ENCODE measurements at regions not wholly inside any gene's neighbourhood (a gene's known extent, or its start where the extent isn't known, plus 50 kb on each side); places are given as distances from the start of the nearest gene placed in this dataset.

- TF ChIP-seq, protein P1, sequence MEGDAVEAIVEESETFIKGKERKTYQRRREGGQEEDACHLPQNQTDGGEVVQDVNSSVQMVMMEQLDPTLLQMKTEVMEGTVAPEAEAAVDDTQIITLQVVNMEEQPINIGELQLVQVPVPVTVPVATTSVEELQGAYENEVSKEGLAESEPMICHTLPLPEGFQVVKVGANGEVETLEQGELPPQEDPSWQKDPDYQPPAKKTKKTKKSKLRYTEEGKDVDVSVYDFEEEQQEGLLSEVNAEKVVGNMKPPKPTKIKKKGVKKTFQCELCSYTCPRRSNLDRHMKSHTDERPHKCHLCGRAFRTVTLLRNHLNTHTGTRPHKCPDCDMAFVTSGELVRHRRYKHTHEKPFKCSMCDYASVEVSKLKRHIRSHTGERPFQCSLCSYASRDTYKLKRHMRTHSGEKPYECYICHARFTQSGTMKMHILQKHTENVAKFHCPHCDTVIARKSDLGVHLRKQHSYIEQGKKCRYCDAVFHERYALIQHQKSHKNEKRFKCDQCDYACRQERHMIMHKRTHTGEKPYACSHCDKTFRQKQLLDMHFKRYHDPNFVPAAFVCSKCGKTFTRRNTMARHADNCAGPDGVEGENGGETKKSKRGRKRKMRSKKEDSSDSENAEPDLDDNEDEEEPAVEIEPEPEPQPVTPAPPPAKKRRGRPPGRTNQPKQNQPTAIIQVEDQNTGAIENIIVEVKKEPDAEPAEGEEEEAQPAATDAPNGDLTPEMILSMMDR (IDR thresholded peaks at IDR 0.05; ENCODE audit: unreplicated experiment) = no peak
- H3K27me3 Mint-ChIP-seq (ENCODE audit: insufficient read depth, unreplicated experiment) = no peaks in the 10 kb centered on the region
- H3K36me3 Mint-ChIP-seq (ENCODE audit: insufficient read depth, unreplicated experiment) = no peaks in the 10 kb centered on the region
- no peak overlapping the region for H3K4me3 Mint-ChIP-seq (ENCODE audit: unreplicated experiment)
- H3K9me3 Mint-ChIP-seq (ENCODE audit: unreplicated experiment) = no peaks in the 10 kb centered on the region
- peaks cover 6% of the 10 kb centered on the region for H3K4me1 Mint-ChIP-seq (ENCODE audit: insufficient read depth, unreplicated experiment)
- ChIA-PET POLR2A (interaction anchor here (0.9 to 1.5 kb wide), 3 partner anchors 8 to 109 kb away, joined by 3 read pairs; no protein-coding TSS in a partner anchor), CTCF (interaction anchor here (0.6 kb wide), 1 partner anchor 120 kb away, joined by 3 read pairs; no protein-coding TSS in a partner anchor)
- no peak for DNase-seq (ENCODE audit: unreplicated experiment)
- BruUV-seq (replicated peaks) = no TSS peak
- no peak overlapping the region for H3K27ac Mint-ChIP-seq (ENCODE audit: low read depth, unreplicated experiment)
- intact Hi-C loops (cut with micrococcal nuclease) = no loop called here
Observed at GRCh38 chr3:107978131-107979055, 112.4 kb downstream of the CD47 start.

DNA sequence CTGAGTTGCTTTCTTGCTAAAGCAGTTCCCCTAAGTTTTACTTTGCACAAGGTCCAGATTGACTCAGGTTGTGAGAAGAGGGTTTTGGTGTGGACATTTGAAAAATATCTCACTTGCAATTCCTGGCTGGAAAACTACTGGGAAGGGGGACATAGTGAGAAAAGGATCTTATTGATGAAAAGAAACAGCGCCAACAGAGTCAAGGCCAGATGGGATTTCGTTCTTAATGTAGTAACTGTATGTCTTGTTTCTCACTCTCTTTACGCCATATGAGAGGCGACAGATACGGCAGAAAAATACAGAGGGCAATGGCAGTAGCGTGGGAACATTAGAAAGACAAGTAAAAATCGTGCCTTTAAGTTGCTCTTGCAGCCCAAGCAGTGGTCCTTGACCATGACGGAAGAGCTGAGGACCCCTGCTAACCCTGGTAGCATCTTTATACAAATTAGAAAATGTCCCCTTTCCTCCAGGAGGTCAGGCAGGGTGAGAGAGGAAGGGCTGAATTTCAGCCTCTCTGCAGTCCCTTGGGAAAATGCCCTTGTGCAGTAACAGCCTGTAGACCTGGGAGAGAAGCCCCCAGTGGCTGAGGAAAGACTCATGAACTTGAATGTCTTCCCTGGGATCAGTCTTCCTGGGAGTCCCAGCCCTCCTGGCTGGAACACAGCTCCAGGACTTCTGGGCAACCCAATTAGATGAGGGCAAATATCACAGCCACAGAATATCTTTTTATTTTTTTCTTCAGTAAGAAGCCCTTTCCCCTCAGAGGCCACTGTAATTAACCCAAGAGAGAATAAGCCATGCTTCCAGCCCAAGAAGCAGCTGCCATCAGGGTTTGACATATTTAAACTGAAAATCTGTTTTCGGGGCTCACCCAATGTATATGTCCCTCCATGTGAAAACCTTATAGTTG, 113.4 kb downstream of the CD47 start:
- no peak overlapping the region for H3K4me3 Mint-ChIP-seq (ENCODE audit: unreplicated experiment)
- no peak overlapping the region for H3K27ac Mint-ChIP-seq (ENCODE audit: low read depth, unreplicated experiment)
- CTCF ChIA-PET = interaction anchor here (2.1 kb wide), 1 partner anchor 9 kb away, joined by 7 read pairs; no protein-coding TSS in a partner anchor
- DNase-seq (ENCODE audit: unreplicated experiment) = no peak
- H3K36me3 Mint-ChIP-seq (ENCODE audit: insufficient read depth, unreplicated experiment) = no peaks in the 10 kb centered on the region
- BruUV-seq (replicated peaks) = no TSS peak
- H3K27me3 Mint-ChIP-seq (ENCODE audit: insufficient read depth, unreplicated experiment) = no peaks in the 10 kb centered on the region
- H3K4me1 Mint-ChIP-seq (ENCODE audit: insufficient read depth, unreplicated experiment) = peaks cover 13% of the 10 kb centered on the region
- intact Hi-C loops (cut with micrococcal nuclease) = no loop called here
- POLR2A ChIA-PET = interaction anchor here (0.9 to 1.2 kb wide), 2 partner anchors 9 to 110 kb away, joined by 3 read pairs; no protein-coding TSS in a partner anchor
- H3K9me3 Mint-ChIP-seq (ENCODE audit: unreplicated experiment) = no peaks in the 10 kb centered on the region
- TF ChIP-seq, protein P1 (IDR thresholded peaks at IDR 0.05; ENCODE audit: unreplicated experiment) = no peak

DNA sequence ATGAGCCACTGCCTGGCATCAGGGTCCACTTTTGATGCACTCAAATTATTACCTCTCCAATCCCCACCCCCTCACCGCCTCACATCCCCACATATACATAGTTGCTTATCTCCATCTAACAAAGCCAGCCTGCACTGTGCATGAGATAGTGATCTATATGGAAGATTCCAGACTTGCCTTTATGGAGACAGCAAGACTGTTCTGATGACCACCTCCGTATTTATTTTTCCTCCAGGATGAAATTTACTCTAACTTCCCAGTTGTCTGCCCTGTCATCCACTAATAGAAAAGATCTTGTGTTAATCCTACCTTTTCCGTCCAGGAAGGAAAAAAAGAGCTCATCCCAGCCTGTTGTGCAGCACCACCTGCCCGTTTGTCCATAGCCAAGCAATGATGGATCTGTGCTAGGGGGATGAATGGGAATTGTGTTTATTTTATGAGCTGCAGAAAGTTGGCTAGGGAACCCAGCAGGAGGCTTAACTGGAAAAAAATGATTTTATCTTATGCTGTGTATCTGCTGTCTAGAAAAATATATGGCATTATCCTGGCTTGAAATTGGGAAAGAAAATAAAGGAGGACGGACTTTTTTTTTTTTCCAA, 114.5 kb downstream of the CD47 start:
- H3K4me1 Mint-ChIP-seq (ENCODE audit: insufficient read depth, unreplicated experiment) = peaks cover 7% of the 10 kb centered on the region
- ChIA-PET CTCF (interaction anchor here (0.5 to 2.1 kb wide), 3 partner anchors 10 to 862 kb away, joined by 3 to 7 read pairs (median 3); no protein-coding TSS in a partner anchor), POLR2A (interaction anchor here (0.7 to 0.8 kb wide), 2 partner anchors 10 to 217 kb away, joined by 3 read pairs; no protein-coding TSS in a partner anchor)
- no peak for DNase-seq (ENCODE audit: unreplicated experiment)
- H3K4me3 Mint-ChIP-seq (ENCODE audit: unreplicated experiment) = no peak overlapping the region
- BruUV-seq (replicated peaks) = no TSS peak
- intact Hi-C loops (cut with micrococcal nuclease) = no loop called here
- no peaks in the 10 kb centered on the region for H3K36me3 Mint-ChIP-seq (ENCODE audit: insufficient read depth, unreplicated experiment)
- H3K27ac Mint-ChIP-seq (ENCODE audit: low read depth, unreplicated experiment) = no peak overlapping the region
- no peaks in the 10 kb centered on the region for H3K9me3 Mint-ChIP-seq (ENCODE audit: unreplicated experiment)
- TF ChIP-seq, protein P1 (IDR thresholded peaks at IDR 0.05; ENCODE audit: unreplicated experiment) = no peak
- no peaks in the 10 kb centered on the region for H3K27me3 Mint-ChIP-seq (ENCODE audit: insufficient read depth, unreplicated experiment)

Data from MCF 10A (cell line).